Vagina (tissue), 2 donors: ENCODE measurements at regions not wholly inside any gene's neighbourhood (a gene's known extent, or its start where the extent isn't known, plus 50 kb on each side); places are given as distances from the start of the nearest gene placed in this dataset.

Source experiments
- CTCF ChIP-seq, 3 experiments: fragments of 450-650 bp in 2 of 3; fragments of 200-600 bp in 1 of 3; sonication (generic) in 1 of 3; IDR thresholded peaks; one replicate each; pipeline ENCODE4 v1.5.1; 2017 to 2019; ENCODE audit warnings: antibody characterized with exemption in 3 of 3, mild to moderate bottlenecking in 2 of 3, moderate library complexity in 2 of 3
- POLR2AphosphoS5 ChIP-seq, 2 donors: sonication (generic); formaldehyde crosslinking; IDR thresholded peaks; one replicate each; pipeline ENCODE4 v1.9.0; 2017; ENCODE audit warnings: antibody characterized with exemption in 2 of 2, mild to moderate bottlenecking in 2 of 2, low read depth in 1 of 2; ENCODE audit not compliant: insufficient read depth in 1 of 2

- TF ChIP-seq POLR2AphosphoS5 (IDR thresholded peaks at IDR 0.05; ENCODE audit: insufficient read depth in 1 of 2, low read depth in 1 of 2) (no peak), CTCF (IDR thresholded peaks at IDR 0.05) (no peak)
These were observed 141.6 kb upstream of the SLC45A1 start for GRCh38 chr1:8176279-8176678.
